ENCODE measurements at regions not wholly inside any gene's neighbourhood (a gene's known extent, or its start where the extent isn't known, plus 50 kb on each side); places are given as distances from the start of the nearest gene placed in this dataset.

GRCh38 chr2:216284708-216285107 is 87.6 kb downstream of the MARCHF4 start:
- Histone ChIP-seq H3K4me3 (ENCODE audit: low read depth, low read length) (no peak overlapping the region), H3K9ac (no peak overlapping the region), H2AFZ (no peak overlapping the region), H3K27me3 (ENCODE audit: control insufficient read depth, insufficient read depth, low read length) (no peaks in the 10 kb centered on the region), H3K36me3 (ENCODE audit: control insufficient read depth, insufficient read depth, low read length) (no peaks in the 10 kb centered on the region), H3K79me2 (no peaks in the 10 kb centered on the region), H3K27ac (no peak overlapping the region), H3K4me2 (ENCODE audit: low read length) (no peak overlapping the region), H3K9me3 (ENCODE audit: control insufficient read depth, low read length) (no peaks in the 10 kb centered on the region), H3K4me1 (no peaks in the 10 kb centered on the region)
- no peak for TF ChIP-seq CTCF (IDR thresholded peaks at IDR 0.05)

GRCh38 chr2:216283038-216283900 is 89.0 kb downstream of the MARCHF4 start:
- H2AFZ ChIP-seq, result no peak overlapping the region
- H3K27me3 ChIP-seq (ENCODE audit: control insufficient read depth, insufficient read depth, low read length), result no peaks in the 10 kb centered on the region
- H3K79me2 ChIP-seq, result no peaks in the 10 kb centered on the region
- no peak overlapping the region for H3K27ac ChIP-seq
- TF ChIP-seq CTCF (IDR thresholded peaks at IDR 0.05), result no peak
- no peaks in the 10 kb centered on the region for H3K4me1 ChIP-seq
- no peaks in the 10 kb centered on the region for H3K9me3 ChIP-seq (ENCODE audit: control insufficient read depth, low read length)
- no peaks in the 10 kb centered on the region for H3K36me3 ChIP-seq (ENCODE audit: control insufficient read depth, insufficient read depth, low read length)
- H3K9ac ChIP-seq, result no peak overlapping the region
- no peak overlapping the region for H3K4me3 ChIP-seq (ENCODE audit: low read depth, low read length)
- no peak overlapping the region for H3K4me2 ChIP-seq (ENCODE audit: low read length)

DNA sequence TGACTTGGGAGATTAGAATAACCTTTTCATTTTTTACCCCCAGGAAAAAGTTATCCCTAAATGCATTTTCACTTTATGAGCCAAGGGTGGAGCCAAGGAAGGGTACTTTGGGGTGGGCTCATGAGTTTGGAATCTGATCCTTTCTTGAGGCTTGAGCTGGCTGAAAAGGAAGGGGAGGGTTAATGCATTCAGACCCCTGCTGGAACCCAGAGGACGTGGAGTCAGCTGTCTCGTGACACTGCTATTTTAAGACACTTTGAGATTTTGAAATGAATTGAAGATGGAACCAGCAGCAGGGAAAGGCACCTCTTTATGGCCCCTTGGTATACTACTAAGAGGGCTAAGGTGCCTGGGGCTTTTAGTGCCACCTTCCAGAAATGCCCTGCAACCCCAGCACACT is 90.4 kb downstream of the MARCHF4 start:
- Histone ChIP-seq H3K4me1 (no peaks in the 10 kb centered on the region), H3K4me2 (ENCODE audit: low read length) (no peak overlapping the region), H3K27ac (no peak overlapping the region), H3K79me2 (no peaks in the 10 kb centered on the region), H3K9me3 (ENCODE audit: control insufficient read depth, low read length) (no peaks in the 10 kb centered on the region), H3K27me3 (ENCODE audit: control insufficient read depth, insufficient read depth, low read length) (no peaks in the 10 kb centered on the region), H3K4me3 (ENCODE audit: low read depth, low read length) (no peak overlapping the region), H3K36me3 (ENCODE audit: control insufficient read depth, insufficient read depth, low read length) (no peaks in the 10 kb centered on the region), H3K9ac (no peak overlapping the region), H2AFZ (no peak overlapping the region)
- no peak for TF ChIP-seq CTCF (IDR thresholded peaks at IDR 0.05)

- Histone ChIP-seq H3K4me1 (no peaks in the 10 kb centered on the region), H3K79me2 (no peaks in the 10 kb centered on the region), H3K4me3 (ENCODE audit: low read depth, low read length) (no peak overlapping the region), H3K27me3 (ENCODE audit: control insufficient read depth, insufficient read depth, low read length) (no peaks in the 10 kb centered on the region), H3K9me3 (ENCODE audit: control insufficient read depth, low read length) (no peaks in the 10 kb centered on the region), H2AFZ (no peak overlapping the region), H3K36me3 (ENCODE audit: control insufficient read depth, insufficient read depth, low read length) (no peaks in the 10 kb centered on the region), H3K4me2 (ENCODE audit: low read length) (no peak overlapping the region), H3K9ac (no peak overlapping the region), H3K27ac (no peak overlapping the region)
- TF ChIP-seq CTCF (IDR thresholded peaks at IDR 0.05), result no peak
These were observed 91.0 kb downstream of the MARCHF4 start for GRCh38 chr2:216281316-216281715.

GRCh38 chr2:216279459-216279858 is 92.8 kb downstream of the MARCHF4 start:
- no peaks in the 10 kb centered on the region for H3K4me1 ChIP-seq
- no peaks in the 10 kb centered on the region for H3K27me3 ChIP-seq (ENCODE audit: control insufficient read depth, insufficient read depth, low read length)
- no peaks in the 10 kb centered on the region for H3K79me2 ChIP-seq
- H3K27ac ChIP-seq, result no peak overlapping the region
- H3K9me3 ChIP-seq (ENCODE audit: control insufficient read depth, low read length), result no peaks in the 10 kb centered on the region
- H3K4me2 ChIP-seq (ENCODE audit: low read length), result no peak overlapping the region
- no peak for TF ChIP-seq CTCF (IDR thresholded peaks at IDR 0.05)
- no peak overlapping the region for H3K4me3 ChIP-seq (ENCODE audit: low read depth, low read length)
- H2AFZ ChIP-seq, result no peak overlapping the region
- no peaks in the 10 kb centered on the region for H3K36me3 ChIP-seq (ENCODE audit: control insufficient read depth, insufficient read depth, low read length)
- no peak overlapping the region for H3K9ac ChIP-seq

Data from parathyroid adenoma (tissue), 2 donors.